ENCODE measurements at regions not wholly inside any gene's neighbourhood (a gene's known extent, or its start where the extent isn't known, plus 50 kb on each side); places are given as distances from the start of the nearest gene placed in this dataset.

DNA sequence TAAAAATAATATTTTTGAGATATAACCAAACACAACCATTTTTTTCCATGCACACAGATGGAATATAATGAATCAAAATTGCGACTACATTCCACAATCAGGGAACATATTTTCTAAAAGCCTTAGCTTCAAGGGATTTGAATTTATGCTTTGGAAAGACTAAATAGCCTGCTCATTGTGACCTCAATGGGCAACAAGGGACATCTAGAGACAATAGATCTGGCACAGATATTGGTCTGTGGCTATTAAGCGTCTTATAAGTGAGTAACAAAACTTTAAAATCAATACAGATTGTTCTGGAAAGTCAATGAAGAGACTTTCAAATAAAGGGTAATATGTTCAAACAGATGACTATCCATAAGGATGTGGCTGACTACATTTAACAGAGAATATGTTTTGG is 660.6 kb upstream of the ADGRL4 start:
- WGBS = 90% methylated on average over 2 of the region's 2 CpGs
- no peaks in the 10 kb centered on the region for H3K9me3 ChIP-seq (ENCODE audit: control insufficient read depth in 4 of 4, low read length in 3 of 4)
- no peak for DNase-seq (ENCODE audit: low spot score)
- H3K36me3 ChIP-seq (ENCODE audit: control insufficient read depth in 4 of 4, insufficient read depth in 3 of 4, low read depth in 1 of 4, low read length in 3 of 4) = no peaks in the 10 kb centered on the region
- TF ChIP-seq, protein P1, sequence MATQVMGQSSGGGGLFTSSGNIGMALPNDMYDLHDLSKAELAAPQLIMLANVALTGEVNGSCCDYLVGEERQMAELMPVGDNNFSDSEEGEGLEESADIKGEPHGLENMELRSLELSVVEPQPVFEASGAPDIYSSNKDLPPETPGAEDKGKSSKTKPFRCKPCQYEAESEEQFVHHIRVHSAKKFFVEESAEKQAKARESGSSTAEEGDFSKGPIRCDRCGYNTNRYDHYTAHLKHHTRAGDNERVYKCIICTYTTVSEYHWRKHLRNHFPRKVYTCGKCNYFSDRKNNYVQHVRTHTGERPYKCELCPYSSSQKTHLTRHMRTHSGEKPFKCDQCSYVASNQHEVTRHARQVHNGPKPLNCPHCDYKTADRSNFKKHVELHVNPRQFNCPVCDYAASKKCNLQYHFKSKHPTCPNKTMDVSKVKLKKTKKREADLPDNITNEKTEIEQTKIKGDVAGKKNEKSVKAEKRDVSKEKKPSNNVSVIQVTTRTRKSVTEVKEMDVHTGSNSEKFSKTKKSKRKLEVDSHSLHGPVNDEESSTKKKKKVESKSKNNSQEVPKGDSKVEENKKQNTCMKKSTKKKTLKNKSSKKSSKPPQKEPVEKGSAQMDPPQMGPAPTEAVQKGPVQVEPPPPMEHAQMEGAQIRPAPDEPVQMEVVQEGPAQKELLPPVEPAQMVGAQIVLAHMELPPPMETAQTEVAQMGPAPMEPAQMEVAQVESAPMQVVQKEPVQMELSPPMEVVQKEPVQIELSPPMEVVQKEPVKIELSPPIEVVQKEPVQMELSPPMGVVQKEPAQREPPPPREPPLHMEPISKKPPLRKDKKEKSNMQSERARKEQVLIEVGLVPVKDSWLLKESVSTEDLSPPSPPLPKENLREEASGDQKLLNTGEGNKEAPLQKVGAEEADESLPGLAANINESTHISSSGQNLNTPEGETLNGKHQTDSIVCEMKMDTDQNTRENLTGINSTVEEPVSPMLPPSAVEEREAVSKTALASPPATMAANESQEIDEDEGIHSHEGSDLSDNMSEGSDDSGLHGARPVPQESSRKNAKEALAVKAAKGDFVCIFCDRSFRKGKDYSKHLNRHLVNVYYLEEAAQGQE (IDR thresholded peaks at IDR 0.05) = no peak
- no peak for TF ChIP-seq HNF4A (conservative IDR thresholded peaks at IDR 0.05)
- TF ChIP-seq, protein P2, sequence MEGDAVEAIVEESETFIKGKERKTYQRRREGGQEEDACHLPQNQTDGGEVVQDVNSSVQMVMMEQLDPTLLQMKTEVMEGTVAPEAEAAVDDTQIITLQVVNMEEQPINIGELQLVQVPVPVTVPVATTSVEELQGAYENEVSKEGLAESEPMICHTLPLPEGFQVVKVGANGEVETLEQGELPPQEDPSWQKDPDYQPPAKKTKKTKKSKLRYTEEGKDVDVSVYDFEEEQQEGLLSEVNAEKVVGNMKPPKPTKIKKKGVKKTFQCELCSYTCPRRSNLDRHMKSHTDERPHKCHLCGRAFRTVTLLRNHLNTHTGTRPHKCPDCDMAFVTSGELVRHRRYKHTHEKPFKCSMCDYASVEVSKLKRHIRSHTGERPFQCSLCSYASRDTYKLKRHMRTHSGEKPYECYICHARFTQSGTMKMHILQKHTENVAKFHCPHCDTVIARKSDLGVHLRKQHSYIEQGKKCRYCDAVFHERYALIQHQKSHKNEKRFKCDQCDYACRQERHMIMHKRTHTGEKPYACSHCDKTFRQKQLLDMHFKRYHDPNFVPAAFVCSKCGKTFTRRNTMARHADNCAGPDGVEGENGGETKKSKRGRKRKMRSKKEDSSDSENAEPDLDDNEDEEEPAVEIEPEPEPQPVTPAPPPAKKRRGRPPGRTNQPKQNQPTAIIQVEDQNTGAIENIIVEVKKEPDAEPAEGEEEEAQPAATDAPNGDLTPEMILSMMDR (IDR thresholded peaks at IDR 0.05; ENCODE audit: low read depth, low read length, missing input control) = no peak
- no peak for TF ChIP-seq FOXA1 (IDR thresholded peaks at IDR 0.05)
- TF ChIP-seq NR2F2 (IDR thresholded peaks at IDR 0.05) = no peak
- TF ChIP-seq RAD21 (IDR thresholded peaks at IDR 0.05) = no peak
- TF ChIP-seq, protein P3, sequence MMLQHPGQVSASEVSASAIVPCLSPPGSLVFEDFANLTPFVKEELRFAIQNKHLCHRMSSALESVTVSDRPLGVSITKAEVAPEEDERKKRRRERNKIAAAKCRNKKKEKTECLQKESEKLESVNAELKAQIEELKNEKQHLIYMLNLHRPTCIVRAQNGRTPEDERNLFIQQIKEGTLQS (IDR thresholded peaks at IDR 0.05) = no peak
- TF ChIP-seq, protein P4, sequence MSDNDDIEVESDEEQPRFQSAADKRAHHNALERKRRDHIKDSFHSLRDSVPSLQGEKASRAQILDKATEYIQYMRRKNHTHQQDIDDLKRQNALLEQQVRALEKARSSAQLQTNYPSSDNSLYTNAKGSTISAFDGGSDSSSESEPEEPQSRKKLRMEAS (IDR thresholded peaks at IDR 0.05) = no peak
- no peak for TF ChIP-seq FOXA2 (IDR thresholded peaks at IDR 0.05)
- TF ChIP-seq RXRA (IDR thresholded peaks at IDR 0.05) = no peak
- no peak for TF ChIP-seq JUND (IDR thresholded peaks at IDR 0.05)
- TF ChIP-seq GABPA (IDR thresholded peaks at IDR 0.05 in 1 of 2, conservative IDR thresholded peaks at IDR 0.05 in 1 of 2) = no peak
- no peak for TF ChIP-seq YY1 (IDR thresholded peaks at IDR 0.05)
- TF ChIP-seq TAF1 (conservative IDR thresholded peaks at IDR 0.05) = no peak
- TF ChIP-seq, protein P5, sequence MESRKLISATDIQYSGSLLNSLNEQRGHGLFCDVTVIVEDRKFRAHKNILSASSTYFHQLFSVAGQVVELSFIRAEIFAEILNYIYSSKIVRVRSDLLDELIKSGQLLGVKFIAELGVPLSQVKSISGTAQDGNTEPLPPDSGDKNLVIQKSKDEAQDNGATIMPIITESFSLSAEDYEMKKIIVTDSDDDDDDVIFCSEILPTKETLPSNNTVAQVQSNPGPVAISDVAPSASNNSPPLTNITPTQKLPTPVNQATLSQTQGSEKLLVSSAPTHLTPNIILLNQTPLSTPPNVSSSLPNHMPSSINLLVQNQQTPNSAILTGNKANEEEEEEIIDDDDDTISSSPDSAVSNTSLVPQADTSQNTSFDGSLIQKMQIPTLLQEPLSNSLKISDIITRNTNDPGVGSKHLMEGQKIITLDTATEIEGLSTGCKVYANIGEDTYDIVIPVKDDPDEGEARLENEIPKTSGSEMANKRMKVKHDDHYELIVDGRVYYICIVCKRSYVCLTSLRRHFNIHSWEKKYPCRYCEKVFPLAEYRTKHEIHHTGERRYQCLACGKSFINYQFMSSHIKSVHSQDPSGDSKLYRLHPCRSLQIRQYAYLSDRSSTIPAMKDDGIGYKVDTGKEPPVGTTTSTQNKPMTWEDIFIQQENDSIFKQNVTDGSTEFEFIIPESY (IDR thresholded peaks at IDR 0.05) = no peak
- no peak for TF ChIP-seq EGR1 (IDR thresholded peaks at IDR 0.05; ENCODE audit: low read depth in 2 of 2)
- no peak for TF ChIP-seq HNF4G (IDR thresholded peaks at IDR 0.05)
- TF ChIP-seq SP1 (IDR thresholded peaks at IDR 0.05) = no peak
- no peaks in the 10 kb centered on the region for H3K27me3 ChIP-seq (ENCODE audit: control insufficient read depth in 4 of 4, insufficient read depth in 4 of 4, low read length in 3 of 4)
- H3K9ac ChIP-seq (ENCODE audit: low read depth in 1 of 2, low read length in 2 of 2) = no peak overlapping the region
- H3K4me1 ChIP-seq (ENCODE audit: control insufficient read depth in 4 of 4, insufficient read depth in 4 of 4, low read length in 3 of 4) = no peaks in the 10 kb centered on the region
- no peak overlapping the region for H3K4me3 ChIP-seq (ENCODE audit: low read depth in 1 of 3, low read length in 3 of 3)
- no peak overlapping the region for H3K27ac ChIP-seq (ENCODE audit: low read depth in 1 of 2, low read length in 2 of 2)

All from liver (tissue), 8 donors.